ENCODE measurements at regions not wholly inside any gene's neighbourhood (a gene's known extent, or its start where the extent isn't known, plus 50 kb on each side); places are given as distances from the start of the nearest gene placed in this dataset.

GRCh38 chr14:86641310-86641709 is 1111.4 kb downstream of the FLRT2 start:
- Histone ChIP-seq H3K79me2 (replicated peaks; ENCODE audit: insufficient read depth, low read length) (no peaks in the 10 kb centered on the region), H4K20me1 (ENCODE audit: insufficient read depth) (no peaks in the 10 kb centered on the region), H3K4me2 (ENCODE audit: low read length) (no peak overlapping the region), H3K9ac (ENCODE audit: low read length) (no peak overlapping the region), H2AFZ (ENCODE audit: low read depth, low read length) (no peak overlapping the region), H3K4me3 (ENCODE audit: low read length) (no peak overlapping the region), H3K9me3 (ENCODE audit: low read length) (no peaks in the 10 kb centered on the region), H3F3A (ENCODE audit: insufficient read depth, low read length, poor library complexity, severe bottlenecking) (no peaks in the 10 kb centered on the region), H3K27ac (ENCODE audit: low read length) (no peak overlapping the region), H3K27me3 (ENCODE audit: insufficient read depth, low read depth, low read length) (no peaks in the 10 kb centered on the region), H3K36me3 (ENCODE audit: insufficient read depth, low read length) (no peaks in the 10 kb centered on the region), H3K9me2 (ENCODE audit: insufficient read depth, low read length) (no peaks in the 10 kb centered on the region)
- no peak for TF ChIP-seq SMC3 (conservative IDR thresholded peaks at IDR 0.05; ENCODE audit: poor library complexity)
- TF ChIP-seq TAF1 (IDR thresholded peaks at IDR 0.05; ENCODE audit: low read depth): no peak
- TF ChIP-seq RAD21 (conservative IDR thresholded peaks at IDR 0.05): no peak

DNA sequence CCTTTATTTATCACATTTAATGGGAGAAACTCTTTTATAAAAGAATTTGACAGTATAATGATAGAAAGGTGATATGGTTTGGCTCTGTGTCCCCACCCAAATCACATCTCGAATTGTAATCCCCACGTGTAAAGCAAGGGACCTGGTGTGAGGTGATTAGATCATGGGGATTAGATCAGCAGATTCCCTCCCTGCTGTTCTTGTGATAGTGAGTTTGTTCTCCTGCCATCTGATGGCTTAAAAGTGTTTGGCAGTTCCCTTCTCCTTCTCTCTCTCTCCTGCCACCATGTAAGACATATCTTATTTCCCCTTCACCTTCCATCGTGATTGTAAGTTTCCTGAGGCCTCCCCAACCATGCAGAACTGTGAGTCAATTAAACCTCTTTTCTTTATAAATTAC is 1110.3 kb downstream of the FLRT2 start:
- no peak overlapping the region for H3K4me2 ChIP-seq (ENCODE audit: low read length)
- H2AFZ ChIP-seq (ENCODE audit: low read depth, low read length): no peak overlapping the region
- no peaks in the 10 kb centered on the region for H4K20me1 ChIP-seq (ENCODE audit: insufficient read depth)
- no peak overlapping the region for H3K27ac ChIP-seq (ENCODE audit: low read length)
- no peaks in the 10 kb centered on the region for H3K27me3 ChIP-seq (ENCODE audit: insufficient read depth, low read depth, low read length)
- no peak overlapping the region for H3K9ac ChIP-seq (ENCODE audit: low read length)
- H3K9me3 ChIP-seq (ENCODE audit: low read length): no peaks in the 10 kb centered on the region
- no peaks in the 10 kb centered on the region for H3K9me2 ChIP-seq (ENCODE audit: insufficient read depth, low read length)
- H3K4me3 ChIP-seq (ENCODE audit: low read length): no peak overlapping the region
- no peaks in the 10 kb centered on the region for H3K79me2 ChIP-seq (replicated peaks; ENCODE audit: insufficient read depth, low read length)
- TF ChIP-seq TAF1 (IDR thresholded peaks at IDR 0.05; ENCODE audit: low read depth) (no peak), REST (IDR thresholded peaks at IDR 0.05; ENCODE audit: borderline replicate concordance) (no peak), SMC3 (conservative IDR thresholded peaks at IDR 0.05; ENCODE audit: poor library complexity) (no peak), CTCF (IDR thresholded peaks at IDR 0.05; ENCODE audit: poor library complexity, severe bottlenecking) (no peak), EP300 (conservative IDR thresholded peaks at IDR 0.05; ENCODE audit: poor library complexity, severe bottlenecking) (no peak), MXI1 (conservative IDR thresholded peaks at IDR 0.05; ENCODE audit: poor library complexity, severe bottlenecking) (no peak), EZH2 (IDR thresholded peaks at IDR 0.05; ENCODE audit: borderline replicate concordance, insufficient read depth, low read length, poor library complexity, severe bottlenecking) (no peak)
- H3K36me3 ChIP-seq (ENCODE audit: insufficient read depth, low read length): no peaks in the 10 kb centered on the region
- no peaks in the 10 kb centered on the region for H3F3A ChIP-seq (ENCODE audit: insufficient read depth, low read length, poor library complexity, severe bottlenecking)

- no peaks in the 10 kb centered on the region for H3K79me2 ChIP-seq (replicated peaks; ENCODE audit: insufficient read depth, low read length)
- H4K20me1 ChIP-seq (ENCODE audit: insufficient read depth): no peaks in the 10 kb centered on the region
- H3K9ac ChIP-seq (ENCODE audit: low read length): no peak overlapping the region
- H2AFZ ChIP-seq (ENCODE audit: low read depth, low read length): no peak overlapping the region
- no peaks in the 10 kb centered on the region for H3K36me3 ChIP-seq (ENCODE audit: insufficient read depth, low read length)
- no peaks in the 10 kb centered on the region for H3K9me3 ChIP-seq (ENCODE audit: low read length)
- H3K27ac ChIP-seq (ENCODE audit: low read length): no peak overlapping the region
- no peak overlapping the region for H3K4me2 ChIP-seq (ENCODE audit: low read length)
- H3K9me2 ChIP-seq (ENCODE audit: insufficient read depth, low read length): no peaks in the 10 kb centered on the region
- H3F3A ChIP-seq (ENCODE audit: insufficient read depth, low read length, poor library complexity, severe bottlenecking): no peaks in the 10 kb centered on the region
- TF ChIP-seq POLR2AphosphoS5 (IDR thresholded peaks at IDR 0.05): no peak
- TF ChIP-seq RAD21 (conservative IDR thresholded peaks at IDR 0.05): no peak
- TF ChIP-seq CTCF (IDR thresholded peaks at IDR 0.05; ENCODE audit: poor library complexity, severe bottlenecking): no peak
- no peak for TF ChIP-seq TAF1 (IDR thresholded peaks at IDR 0.05; ENCODE audit: low read depth)
- no peak overlapping the region for H3K4me3 ChIP-seq (ENCODE audit: low read length)
- no peaks in the 10 kb centered on the region for H3K27me3 ChIP-seq (ENCODE audit: insufficient read depth, low read depth, low read length)
Observed at GRCh38 chr14:86639666-86640065, 1109.7 kb downstream of the FLRT2 start.
